ENCODE measurements at regions not wholly inside any gene's neighbourhood (a gene's known extent, or its start where the extent isn't known, plus 50 kb on each side); places are given as distances from the start of the nearest gene placed in this dataset.
"Not testable (repeated sequence)": the region's sequence is repeated elsewhere in the genome, so short reads cannot be mapped to it uniquely, and the experiment has no call there.

DNA sequence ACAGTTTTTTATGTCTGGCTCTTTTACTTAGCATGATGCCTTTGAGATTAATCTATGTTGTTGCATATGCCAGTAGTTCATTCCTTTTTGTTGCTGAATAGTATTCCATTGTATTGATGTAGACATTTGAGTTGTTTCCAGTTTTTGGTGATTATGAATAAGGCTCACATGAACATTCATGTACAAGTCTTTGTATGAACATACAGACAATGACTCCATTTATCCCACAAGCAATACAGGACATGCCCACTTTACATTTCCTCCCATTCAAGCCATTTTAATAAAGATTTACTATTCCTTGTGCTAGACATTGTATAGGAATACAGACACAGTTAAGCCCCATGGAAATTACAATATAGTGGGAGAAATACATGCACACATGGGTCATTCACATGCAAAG is 118.0 kb downstream of the TRIM43 start:
- H3K9me3 ChIP-seq (ENCODE audit: low read length) = no peaks in the 10 kb centered on the region

DNA sequence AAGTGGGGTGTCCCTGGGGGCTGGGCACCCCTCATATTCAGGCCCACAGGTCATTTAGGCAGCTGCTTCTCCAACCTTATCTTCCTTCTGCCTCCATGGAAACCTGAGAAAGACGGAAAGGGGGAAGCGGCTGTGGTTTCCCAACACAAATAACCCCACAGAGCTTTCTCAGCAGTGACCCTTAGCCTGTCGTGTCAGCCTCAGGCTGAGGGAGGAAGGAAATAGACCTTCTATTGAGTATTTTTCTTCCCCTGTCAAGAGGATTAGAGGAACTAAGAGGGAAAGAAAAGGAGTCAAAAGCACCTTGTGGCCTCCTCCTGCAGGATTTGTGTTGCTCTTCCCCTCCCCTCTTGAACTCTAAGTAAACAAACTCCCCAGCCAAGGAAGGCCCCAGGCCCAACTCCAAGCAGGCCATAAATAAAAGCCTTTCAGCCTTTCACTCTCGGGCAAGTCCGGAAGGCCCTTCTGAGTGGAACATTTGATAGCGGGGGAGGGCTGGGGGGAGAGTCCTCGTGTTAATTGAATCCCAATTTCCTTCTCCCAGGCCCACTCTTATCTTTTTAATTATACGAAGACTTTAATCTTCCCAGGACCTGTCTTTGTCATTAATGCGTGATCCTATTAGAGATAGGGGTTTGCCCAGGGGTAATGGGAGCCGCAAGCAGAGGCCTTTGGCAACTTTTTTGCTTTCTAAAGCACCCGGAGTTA is 121.8 kb downstream of the TRIM43 start:
- H3K36me3 ChIP-seq (ENCODE audit: insufficient read depth, low read length); H3K9ac ChIP-seq (ENCODE audit: low read length); H2AFZ ChIP-seq (ENCODE audit: low read length); H3K9me2 ChIP-seq (ENCODE audit: low read depth, low read length); H3K27ac ChIP-seq (ENCODE audit: low read depth, low read length, poor library complexity, severe bottlenecking); H3K79me2 ChIP-seq (ENCODE audit: insufficient read depth, low read length); H3K27me3 ChIP-seq (ENCODE audit: insufficient read depth, low read length); H3K9me3 ChIP-seq (ENCODE audit: low read length); H3F3A ChIP-seq (ENCODE audit: insufficient read depth, low read length); H3K4me3 ChIP-seq (ENCODE audit: low read depth, low read length, poor library complexity, severe bottlenecking); H4K20me1 ChIP-seq (ENCODE audit: insufficient read depth, low read length); H3K4me2 ChIP-seq (ENCODE audit: low read length); H3K4me1 ChIP-seq (ENCODE audit: insufficient read depth, low read length, severe bottlenecking): not testable (repeated sequence)

More for the DNA sequence above, 118.0 kb downstream of the TRIM43 start:
- no peak overlapping the region for H3K27ac ChIP-seq (ENCODE audit: low read depth, low read length, poor library complexity, severe bottlenecking)
- no peaks in the 10 kb centered on the region for H3K9me2 ChIP-seq (ENCODE audit: low read depth, low read length)
- H3K4me2 ChIP-seq (ENCODE audit: low read length) = no peak overlapping the region
- no peaks in the 10 kb centered on the region for H3K4me1 ChIP-seq (ENCODE audit: insufficient read depth, low read length, severe bottlenecking)
- no peak overlapping the region for H3K4me3 ChIP-seq (ENCODE audit: low read depth, low read length, poor library complexity, severe bottlenecking)
- TF ChIP-seq EZH2 (IDR thresholded peaks at IDR 0.05; ENCODE audit: borderline replicate concordance, low read length) = no peak
- TF ChIP-seq, protein P1, sequence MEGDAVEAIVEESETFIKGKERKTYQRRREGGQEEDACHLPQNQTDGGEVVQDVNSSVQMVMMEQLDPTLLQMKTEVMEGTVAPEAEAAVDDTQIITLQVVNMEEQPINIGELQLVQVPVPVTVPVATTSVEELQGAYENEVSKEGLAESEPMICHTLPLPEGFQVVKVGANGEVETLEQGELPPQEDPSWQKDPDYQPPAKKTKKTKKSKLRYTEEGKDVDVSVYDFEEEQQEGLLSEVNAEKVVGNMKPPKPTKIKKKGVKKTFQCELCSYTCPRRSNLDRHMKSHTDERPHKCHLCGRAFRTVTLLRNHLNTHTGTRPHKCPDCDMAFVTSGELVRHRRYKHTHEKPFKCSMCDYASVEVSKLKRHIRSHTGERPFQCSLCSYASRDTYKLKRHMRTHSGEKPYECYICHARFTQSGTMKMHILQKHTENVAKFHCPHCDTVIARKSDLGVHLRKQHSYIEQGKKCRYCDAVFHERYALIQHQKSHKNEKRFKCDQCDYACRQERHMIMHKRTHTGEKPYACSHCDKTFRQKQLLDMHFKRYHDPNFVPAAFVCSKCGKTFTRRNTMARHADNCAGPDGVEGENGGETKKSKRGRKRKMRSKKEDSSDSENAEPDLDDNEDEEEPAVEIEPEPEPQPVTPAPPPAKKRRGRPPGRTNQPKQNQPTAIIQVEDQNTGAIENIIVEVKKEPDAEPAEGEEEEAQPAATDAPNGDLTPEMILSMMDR (IDR thresholded peaks at IDR 0.05; ENCODE audit: low read length) = no peak
- H3K27me3 ChIP-seq (ENCODE audit: insufficient read depth, low read length) = no peaks in the 10 kb centered on the region
- H3K36me3 ChIP-seq (ENCODE audit: insufficient read depth, low read length) = no peaks in the 10 kb centered on the region
- no peaks in the 10 kb centered on the region for H3K79me2 ChIP-seq (ENCODE audit: insufficient read depth, low read length)
- no peaks in the 10 kb centered on the region for H4K20me1 ChIP-seq (ENCODE audit: insufficient read depth, low read length)
- H3F3A ChIP-seq (ENCODE audit: insufficient read depth, low read length) = no peaks in the 10 kb centered on the region
- no peak overlapping the region for H2AFZ ChIP-seq (ENCODE audit: low read length)
- H3K9ac ChIP-seq (ENCODE audit: low read length) = no peak overlapping the region

DNA sequence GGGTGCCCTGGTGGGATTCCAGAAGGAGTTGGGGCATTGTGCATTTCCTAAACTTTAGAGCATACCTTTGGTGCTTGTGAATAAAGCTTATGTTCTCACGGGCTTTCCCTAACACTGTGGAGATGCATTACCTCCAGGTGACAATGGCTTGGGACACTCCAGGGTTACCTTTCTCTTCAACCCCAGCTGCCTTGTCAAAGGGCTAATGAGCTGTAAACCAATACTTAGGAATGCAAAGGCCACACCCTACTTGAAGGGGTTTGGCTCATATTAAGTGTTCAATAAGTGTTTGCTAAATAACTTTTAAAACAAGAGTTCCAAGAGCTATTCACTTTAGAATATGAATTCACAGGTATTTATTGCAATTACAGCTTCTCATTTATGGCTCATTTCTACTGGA is 122.6 kb downstream of the TRIM43 start:
- not testable (repeated sequence) for H3K9me3 ChIP-seq (ENCODE audit: low read length); H3K9ac ChIP-seq (ENCODE audit: low read length); H3K4me3 ChIP-seq (ENCODE audit: low read depth, low read length, poor library complexity, severe bottlenecking); H4K20me1 ChIP-seq (ENCODE audit: insufficient read depth, low read length); H3K4me1 ChIP-seq (ENCODE audit: insufficient read depth, low read length, severe bottlenecking); H3K9me2 ChIP-seq (ENCODE audit: low read depth, low read length); H3F3A ChIP-seq (ENCODE audit: insufficient read depth, low read length); H2AFZ ChIP-seq (ENCODE audit: low read length); H3K36me3 ChIP-seq (ENCODE audit: insufficient read depth, low read length); H3K4me2 ChIP-seq (ENCODE audit: low read length); H3K79me2 ChIP-seq (ENCODE audit: insufficient read depth, low read length); H3K27ac ChIP-seq (ENCODE audit: low read depth, low read length, poor library complexity, severe bottlenecking); H3K27me3 ChIP-seq (ENCODE audit: insufficient read depth, low read length)

DNA sequence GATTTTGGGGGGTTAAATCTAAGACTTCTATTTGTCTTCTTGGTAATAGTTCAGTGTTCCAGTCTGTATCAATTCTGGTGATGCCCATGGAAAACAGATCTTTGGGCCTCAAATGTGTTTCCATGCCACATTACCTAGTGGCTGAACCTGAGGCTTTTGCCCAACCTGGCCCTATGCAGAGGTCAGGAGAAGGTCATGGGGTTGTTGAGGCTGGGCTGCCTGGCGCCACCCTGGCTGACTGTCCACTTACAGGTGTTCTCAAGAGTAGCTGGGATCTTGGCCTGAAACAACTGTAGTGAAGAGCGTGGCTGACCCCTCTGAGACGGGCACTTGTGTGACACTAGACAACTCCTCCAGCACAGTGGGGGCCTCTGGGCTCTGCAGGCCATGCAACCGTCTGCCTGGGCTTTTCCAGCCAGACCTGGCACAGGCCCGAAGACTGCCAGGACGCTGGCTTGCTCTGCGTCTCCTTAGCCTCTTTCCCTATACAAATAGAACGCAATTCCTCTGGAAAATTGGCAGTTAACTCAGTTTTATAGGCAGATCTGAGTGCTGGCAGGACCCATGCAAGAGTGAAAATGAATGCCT is 127.8 kb downstream of the TRIM43 start:
- H3K27me3 ChIP-seq (ENCODE audit: insufficient read depth, low read length) = no peaks in the 10 kb centered on the region
- no peak overlapping the region for H3K4me2 ChIP-seq (ENCODE audit: low read length)
- no peaks in the 10 kb centered on the region for H4K20me1 ChIP-seq (ENCODE audit: insufficient read depth, low read length)
- no peak overlapping the region for H2AFZ ChIP-seq (ENCODE audit: low read length)
- H3K9me3 ChIP-seq (ENCODE audit: low read length) = no peaks in the 10 kb centered on the region
- H3K4me3 ChIP-seq (ENCODE audit: low read depth, low read length, poor library complexity, severe bottlenecking) = no peak overlapping the region
- H3K9me2 ChIP-seq (ENCODE audit: low read depth, low read length) = no peaks in the 10 kb centered on the region
- no peaks in the 10 kb centered on the region for H3F3A ChIP-seq (ENCODE audit: insufficient read depth, low read length)
- no peaks in the 10 kb centered on the region for H3K79me2 ChIP-seq (ENCODE audit: insufficient read depth, low read length)
- TF ChIP-seq, protein P1 (IDR thresholded peaks at IDR 0.05; ENCODE audit: low read length) = no peak
- no peak for TF ChIP-seq EZH2 (IDR thresholded peaks at IDR 0.05; ENCODE audit: borderline replicate concordance, low read length)
- H3K9ac ChIP-seq (ENCODE audit: low read length) = no peak overlapping the region
- H3K27ac ChIP-seq (ENCODE audit: low read depth, low read length, poor library complexity, severe bottlenecking) = no peak overlapping the region
- no peaks in the 10 kb centered on the region for H3K4me1 ChIP-seq (ENCODE audit: insufficient read depth, low read length, severe bottlenecking)
- no peaks in the 10 kb centered on the region for H3K36me3 ChIP-seq (ENCODE audit: insufficient read depth, low read length)
